K562 (cell line): ENCODE measurements at regions not wholly inside any gene's neighbourhood (a gene's known extent, or its start where the extent isn't known, plus 50 kb on each side); places are given as distances from the start of the nearest gene placed in this dataset.

ENCODE experiments used
- ATAC-seq: fragments of 200-7000 bp; cut with Tn5 transposase; 3 replicates; pipeline ENCODE4 v1.9.1; 2020; ENCODE audit warnings: moderate library complexity
- BruUV-seq: library from RNA; stranded (reverse); fragments of 400-500 nt; replicated peaks from 2 replicates; lab custom pipeline; 2021; lab: Mats Ljungman, UMichigan
- CTCF ChIA-PET: fragments of 300-600 bp; formaldehyde crosslinking; extraction: SDS; loops from one replicate; lab custom pipeline; 2021; ENCODE audit warnings: low intra/inter-chr PET ratio; lab: Yijun Ruan, JAX
- POLR2A ChIA-PET: fragments of 300-600, 350-650 bp; sonication (Branson Sonifier 250); formaldehyde crosslinking; extraction: SDS; loops from one replicate; lab custom pipeline; 2021; ENCODE audit warnings: antibody characterized with exemption, inconsistent platforms; lab: Yijun Ruan, JAX
- DNase-seq, 4 experiments: peaks; one replicate each; pipeline versions ENCODE4 v3.0.0 to v3.0.0-alpha.2; 2011 to 2018; ENCODE audit warnings: low spot score in 3 of 4, mixed read lengths in 3 of 4; ENCODE audit errors: extremely low read depth in 1 of 4
- FAIRE-seq: peaks from 2 replicates; lab custom pipeline; 2011; peaks lifted over from hg19 to GRCh38; lab: Jason Lieb, UNC
- H2AFZ ChIP-seq: 2 replicates; pipeline ENCODE4 v1.6.0; 2011; ENCODE audit warnings: low read depth, low read length, control low read depth, inconsistent platforms
- H3K27ac ChIP-seq: fragments of 200-600 bp; 3 replicates; pipeline ENCODE4 v1.8.0; 2011; ENCODE audit warnings: low read depth, mild to moderate bottlenecking, control low read depth, inconsistent platforms, low read length, moderate library complexity, mixed read lengths; ENCODE audit errors: extremely low read depth
- H3K27me3 ChIP-seq, 2 experiments: fragments of 300-600 bp in 1 of 2; 2 replicates in 1 of 2; 3 replicates in 1 of 2; pipeline versions ENCODE4 v1.6.0 to v1.8.0; 2011; ENCODE audit warnings: inconsistent platforms in 2 of 2, low read length in 2 of 2, mild to moderate bottlenecking in 1 of 2, mixed read lengths in 1 of 2, moderate library complexity in 1 of 2; ENCODE audit not compliant: control insufficient read depth in 2 of 2, insufficient read depth in 2 of 2
- H3K36me3 ChIP-seq: fragments of 300-600 bp; 3 replicates; pipeline ENCODE4 v1.8.0; 2011; ENCODE audit warnings: mild to moderate bottlenecking, low read length, inconsistent platforms; ENCODE audit not compliant: control insufficient read depth, insufficient read depth
- H3K4me1 ChIP-seq, 2 experiments: fragments of 200-600 bp in 1 of 2; replicated peaks in 1 of 2; 2 replicates in 1 of 2; 3 replicates in 1 of 2; pipeline versions ENCODE4 v1.5.1 to v1.8.0; 2011; ENCODE audit warnings: inconsistent platforms in 2 of 2, low read length in 2 of 2, mild to moderate bottlenecking in 1 of 2, mixed read lengths in 1 of 2, moderate library complexity in 1 of 2; ENCODE audit not compliant: control insufficient read depth in 2 of 2, insufficient read depth in 2 of 2
- H3K4me2 ChIP-seq: 2 replicates; pipeline ENCODE4 v1.6.1; 2011; ENCODE audit warnings: low read length, control low read depth, inconsistent platforms, mixed read lengths; ENCODE audit not compliant: insufficient read depth
- H3K4me3 ChIP-seq: fragments of 200-600 bp; sonication (generic), shearing (Covaris generic); 2 replicates; pipeline ENCODE4 v1.5.1; 2016; ENCODE audit warnings: control low read depth, inconsistent platforms
- H3K79me2 ChIP-seq: fragments of 200-600 bp; 3 replicates; pipeline ENCODE4 v1.8.0; 2011; ENCODE audit warnings: low read length, inconsistent platforms; ENCODE audit not compliant: control insufficient read depth, insufficient read depth
- H3K9ac ChIP-seq, 2 experiments: 2 replicates each; pipeline versions ENCODE4 v1.6.0 to v1.6.1; 2011; ENCODE audit warnings: low read depth in 2 of 2, low read length in 2 of 2, control low read depth in 1 of 2, inconsistent platforms in 1 of 2, mild to moderate bottlenecking in 1 of 2, mixed read lengths in 1 of 2; ENCODE audit not compliant: insufficient read depth in 1 of 2
- H3K9me1 ChIP-seq: one replicate; pipeline ENCODE4 v1.6.0; 2011; ENCODE audit warnings: inconsistent platforms, mild to moderate bottlenecking, low read length, moderate library complexity; ENCODE audit not compliant: control insufficient read depth, insufficient read depth
- H3K9me3 ChIP-seq: replicated peaks from 2 replicates; pipeline ENCODE4 v1.5.1; 2011; ENCODE audit warnings: low read depth, low read length, inconsistent platforms; ENCODE audit not compliant: control insufficient read depth, insufficient read depth
- H4K20me1 ChIP-seq: replicated peaks from 2 replicates; pipeline ENCODE4 v1.6.1; 2011; ENCODE audit warnings: low read length, inconsistent platforms, mixed read lengths; ENCODE audit not compliant: control insufficient read depth, insufficient read depth
- CCAR2 ChIP-seq: fragments of 200-400 bp; formaldehyde crosslinking; IDR thresholded peaks from 2 replicates; pipeline ENCODE4 v1.6.1; 2017; ENCODE audit warnings: mild to moderate bottlenecking, low read depth, low read length
- EGR1 ChIP-seq: fragments of 450-650 bp; conservative IDR thresholded peaks from 2 replicates; pipeline ENCODE4 v1.6.1; 2017; ENCODE audit warnings: mild to moderate bottlenecking
- EP400 ChIP-seq: fragments of 450-650 bp; IDR thresholded peaks from 2 replicates; pipeline ENCODE4 v1.6.1; 2017; ENCODE audit warnings: antibody characterized with exemption, mild to moderate bottlenecking, moderate library complexity
- ETS2 ChIP-seq: IDR thresholded peaks from 2 replicates; pipeline ENCODE4 v1.6.1; 2016; ENCODE audit warnings: borderline replicate concordance, missing genetic modification characterization, mild to moderate bottlenecking, moderate library complexity, missing compliant biosample characterization; ENCODE audit not compliant: poor library complexity, severe bottlenecking
- POLR2AphosphoS5 ChIP-seq: IDR thresholded peaks from 2 replicates; pipeline ENCODE4 v1.6.1; 2011; ENCODE audit warnings: mild to moderate bottlenecking, low read depth, low read length, moderate library complexity; ENCODE audit not compliant: control insufficient read depth, insufficient read depth
- SMAD4 ChIP-seq: fragments of 250-450 bp; sonication (Bioruptor Pico); conservative IDR thresholded peaks from 2 replicates; pipeline ENCODE4 v1.8.0; 2021; ENCODE audit warnings: inconsistent platforms, mild to moderate bottlenecking, moderate library complexity
- SMC3 ChIP-seq: conservative IDR thresholded peaks from 2 replicates; pipeline ENCODE4 v1.6.1; 2011; ENCODE audit warnings: low read depth, low read length, improper control_type of control experiment; ENCODE audit not compliant: insufficient read depth
- ZKSCAN8 ChIP-seq: fragments of 200-800 bp; sonication (Bioruptor generic); IDR thresholded peaks from 2 replicates; pipeline ENCODE4 v1.6.1; 2016; ENCODE audit warnings: missing genetic modification characterization, missing compliant biosample characterization
- ZNF707 ChIP-seq: fragments of 250-450 bp; sonication (Bioruptor Pico); conservative IDR thresholded peaks from 2 replicates; pipeline ENCODE4 v1.8.0; 2022; ENCODE audit warnings: inconsistent platforms, mild to moderate bottlenecking, moderate library complexity
- WGBS: fragments of 100-300 bp; shearing (Covaris generic); methylation state at CpG from one replicate; pipeline ENCODE4 v1.1.6; 2016; ENCODE audit warnings: low coverage, mixed read lengths; ENCODE audit not compliant: insufficient coverage; ENCODE audit errors: missing lambda C conversion rate; 5-methylcytosine and 5-hydroxymethylcytosine counted together
- in situ Hi-C: fragments of 300-500 bp; cut with MboI; formaldehyde crosslinking; loops from 4 replicates; pipeline ENCODE4 v1.15.0; 2018; ENCODE audit warnings: inconsistent platforms, mixed read lengths
- intact Hi-C: fragments of 100-400 bp; cut with micrococcal nuclease; formaldehyde crosslinking; loops from 2 replicates; pipeline ENCODE4 v1.14.2; 2022
- TF ChIP-seq, protein P1 (sequence below): sonication (generic); formaldehyde crosslinking; IDR thresholded peaks from 2 replicates; pipeline ENCODE4 v1.8.0; 2022; ENCODE audit warnings: mild to moderate bottlenecking, missing genetic modification reagents
- TF ChIP-seq, protein P2 (sequence below): fragments of 450-650 bp; formaldehyde crosslinking; IDR thresholded peaks from 2 replicates; pipeline ENCODE4 v1.4.0; 2020; ENCODE audit warnings: mild to moderate bottlenecking, moderate library complexity
- TF ChIP-seq, protein P3 (sequence below): fragments of 450-650 bp; IDR thresholded peaks from 2 replicates; pipeline ENCODE4 v1.6.1; 2018; ENCODE audit not compliant: partially characterized antibody
- TF ChIP-seq, protein P4 (sequence below): sonication (generic); formaldehyde crosslinking; IDR thresholded peaks from 2 replicates; pipeline ENCODE4 v1.8.0; 2023; ENCODE audit warnings: mild to moderate bottlenecking, missing genetic modification reagents

DNA sequence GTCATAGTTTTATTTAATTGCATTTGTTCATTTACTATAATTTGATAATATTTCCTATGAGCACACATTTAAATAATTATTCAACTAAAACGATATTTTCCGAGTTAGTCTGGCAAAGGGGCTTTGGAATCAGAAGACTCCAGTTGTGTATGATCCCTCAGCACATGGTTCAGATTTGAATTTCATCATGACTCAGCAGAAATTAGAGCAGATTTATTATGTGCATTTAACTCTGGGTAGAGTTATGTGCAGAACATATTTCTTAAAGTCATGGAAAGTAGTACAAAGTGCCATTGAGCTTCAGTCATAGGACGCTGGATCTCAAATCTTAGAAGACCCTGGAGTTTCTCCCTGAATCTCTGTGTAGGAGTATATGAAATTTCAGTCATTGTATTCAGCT is 106.7 kb downstream of the ADCYAP1 start (continued):
- no peak for TF ChIP-seq ZKSCAN8 (CRISPR knock-in tag)
- no peak for TF ChIP-seq POLR2AphosphoS5
- TF ChIP-seq, all 486 proteins: peak for 18

DNA sequence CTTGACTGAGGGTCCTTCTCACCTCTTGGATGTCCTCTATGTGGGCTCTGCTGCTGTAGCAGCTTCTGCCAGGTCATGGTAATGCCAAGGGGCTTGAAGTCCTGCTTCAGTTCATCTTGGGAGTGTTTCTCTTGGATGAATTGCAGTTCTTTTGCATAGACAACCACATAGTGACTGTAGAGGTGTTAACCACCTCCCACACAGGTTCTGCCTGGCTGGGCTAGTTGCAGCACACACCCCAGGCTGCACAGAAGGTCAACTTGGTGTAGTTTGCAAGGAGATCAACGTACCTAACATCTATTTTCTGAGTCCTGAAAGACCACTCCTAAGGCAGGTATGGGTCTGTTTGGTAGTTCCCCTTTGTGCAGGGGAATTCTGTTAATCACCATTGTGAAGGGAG is 108.1 kb downstream of the ADCYAP1 start:
- Histone ChIP-seq H3K27ac (no peak overlapping the region), H3K4me3 (no peak overlapping the region), H2AFZ (no peak overlapping the region), H3K4me2 (no peak overlapping the region), H3K4me1 (no peaks in the 10 kb centered on the region; a peak in 1 of 5 replicates), H3K9me1 (no peaks in the 10 kb centered on the region), H3K27me3 (no peaks in the 10 kb centered on the region), H3K36me3 (no peaks in the 10 kb centered on the region), H3K79me2 (no peaks in the 10 kb centered on the region), H3K9ac (no peak overlapping the region), H3K9me3 (no peaks in the 10 kb centered on the region), H4K20me1 (peaks cover 4% of the 10 kb centered on the region; the same call in 1 of the 2 replicates)
- ChIA-PET CTCF (no interaction called here), POLR2A (interaction anchor here (1.5 kb wide), 1 partner anchor 25 kb away, joined by 3 read pairs; no protein-coding TSS in a partner anchor)
- no peak for DNase-seq
- 6% methylated on average over 1 of the region's 1 CpG for WGBS
- intact Hi-C loops (no loop called here), in situ Hi-C loops (no loop called here)
- no peak for FAIRE-seq
- no TSS peak for BruUV-seq
- ATAC-seq = no peak
- no peak for TF ChIP-seq CCAR2
- TF ChIP-seq, protein P1, sequence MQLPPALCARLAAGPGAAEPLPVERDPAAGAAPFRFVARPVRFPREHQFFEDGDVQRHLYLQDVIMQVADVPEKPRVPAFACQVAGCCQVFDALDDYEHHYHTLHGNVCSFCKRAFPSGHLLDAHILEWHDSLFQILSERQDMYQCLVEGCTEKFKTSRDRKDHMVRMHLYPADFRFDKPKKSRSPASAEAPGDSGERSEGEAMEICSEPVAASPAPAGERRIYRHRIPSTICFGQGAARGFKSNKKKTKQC = no peak
- no peak for TF ChIP-seq SMC3
- TF ChIP-seq EGR1 = no peak
- TF ChIP-seq ZNF707 (CRISPR knock-in tag) = no peak
- no peak for TF ChIP-seq ETS2 (tag)
- TF ChIP-seq, protein P2, sequence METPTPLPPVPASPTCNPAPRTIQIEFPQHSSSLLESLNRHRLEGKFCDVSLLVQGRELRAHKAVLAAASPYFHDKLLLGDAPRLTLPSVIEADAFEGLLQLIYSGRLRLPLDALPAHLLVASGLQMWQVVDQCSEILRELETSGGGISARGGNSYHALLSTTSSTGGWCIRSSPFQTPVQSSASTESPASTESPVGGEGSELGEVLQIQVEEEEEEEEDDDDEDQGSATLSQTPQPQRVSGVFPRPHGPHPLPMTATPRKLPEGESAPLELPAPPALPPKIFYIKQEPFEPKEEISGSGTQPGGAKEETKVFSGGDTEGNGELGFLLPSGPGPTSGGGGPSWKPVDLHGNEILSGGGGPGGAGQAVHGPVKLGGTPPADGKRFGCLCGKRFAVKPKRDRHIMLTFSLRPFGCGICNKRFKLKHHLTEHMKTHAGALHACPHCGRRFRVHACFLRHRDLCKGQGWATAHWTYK (CRISPR knock-in tag) = no peak
- TF ChIP-seq SMAD4 (CRISPR knock-in tag) = no peak
- TF ChIP-seq, protein P3, sequence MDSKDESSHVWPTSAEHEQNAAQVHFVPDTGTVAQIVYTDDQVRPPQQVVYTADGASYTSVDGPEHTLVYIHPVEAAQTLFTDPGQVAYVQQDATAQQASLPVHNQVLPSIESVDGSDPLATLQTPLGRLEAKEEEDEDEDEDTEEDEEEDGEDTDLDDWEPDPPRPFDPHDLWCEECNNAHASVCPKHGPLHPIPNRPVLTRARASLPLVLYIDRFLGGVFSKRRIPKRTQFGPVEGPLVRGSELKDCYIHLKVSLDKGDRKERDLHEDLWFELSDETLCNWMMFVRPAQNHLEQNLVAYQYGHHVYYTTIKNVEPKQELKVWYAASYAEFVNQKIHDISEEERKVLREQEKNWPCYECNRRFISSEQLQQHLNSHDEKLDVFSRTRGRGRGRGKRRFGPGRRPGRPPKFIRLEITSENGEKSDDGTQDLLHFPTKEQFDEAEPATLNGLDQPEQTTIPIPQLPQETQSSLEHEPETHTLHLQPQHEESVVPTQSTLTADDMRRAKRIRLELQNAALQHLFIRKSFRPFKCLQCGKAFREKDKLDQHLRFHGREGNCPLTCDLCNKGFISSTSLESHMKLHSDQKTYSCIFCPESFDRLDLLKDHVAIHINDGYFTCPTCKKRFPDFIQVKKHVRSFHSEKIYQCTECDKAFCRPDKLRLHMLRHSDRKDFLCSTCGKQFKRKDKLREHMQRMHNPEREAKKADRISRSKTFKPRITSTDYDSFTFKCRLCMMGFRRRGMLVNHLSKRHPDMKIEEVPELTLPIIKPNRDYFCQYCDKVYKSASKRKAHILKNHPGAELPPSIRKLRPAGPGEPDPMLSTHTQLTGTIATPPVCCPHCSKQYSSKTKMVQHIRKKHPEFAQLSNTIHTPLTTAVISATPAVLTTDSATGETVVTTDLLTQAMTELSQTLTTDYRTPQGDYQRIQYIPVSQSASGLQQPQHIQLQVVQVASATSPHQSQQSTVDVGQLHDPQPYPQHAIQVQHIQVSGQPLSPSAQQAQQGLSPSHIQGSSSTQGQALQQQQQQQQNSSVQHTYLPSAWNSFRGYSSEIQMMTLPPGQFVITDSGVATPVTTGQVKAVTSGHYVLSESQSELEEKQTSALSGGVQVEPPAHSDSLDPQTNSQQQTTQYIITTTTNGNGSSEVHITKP = no peak
- no peak for TF ChIP-seq EP400
- TF ChIP-seq, protein P4, sequence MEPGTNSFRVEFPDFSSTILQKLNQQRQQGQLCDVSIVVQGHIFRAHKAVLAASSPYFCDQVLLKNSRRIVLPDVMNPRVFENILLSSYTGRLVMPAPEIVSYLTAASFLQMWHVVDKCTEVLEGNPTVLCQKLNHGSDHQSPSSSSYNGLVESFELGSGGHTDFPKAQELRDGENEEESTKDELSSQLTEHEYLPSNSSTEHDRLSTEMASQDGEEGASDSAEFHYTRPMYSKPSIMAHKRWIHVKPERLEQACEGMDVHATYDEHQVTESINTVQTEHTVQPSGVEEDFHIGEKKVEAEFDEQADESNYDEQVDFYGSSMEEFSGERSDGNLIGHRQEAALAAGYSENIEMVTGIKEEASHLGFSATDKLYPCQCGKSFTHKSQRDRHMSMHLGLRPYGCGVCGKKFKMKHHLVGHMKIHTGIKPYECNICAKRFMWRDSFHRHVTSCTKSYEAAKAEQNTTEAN (CRISPR knock-in tag) = no peak
